GM21360 (cell line): ENCODE measurements at regions not wholly inside any gene's neighbourhood (a gene's known extent, or its start where the extent isn't known, plus 50 kb on each side); places are given as distances from the start of the nearest gene placed in this dataset.

Experiments
- ATAC-seq: cut with Tn5 transposase; IDR thresholded peaks from one replicate; pipeline ENCODE4 v1.9.1; 2021; ENCODE audit warnings: mild to moderate bottlenecking, moderate library complexity; ENCODE audit not compliant: unreplicated experiment

DNA sequence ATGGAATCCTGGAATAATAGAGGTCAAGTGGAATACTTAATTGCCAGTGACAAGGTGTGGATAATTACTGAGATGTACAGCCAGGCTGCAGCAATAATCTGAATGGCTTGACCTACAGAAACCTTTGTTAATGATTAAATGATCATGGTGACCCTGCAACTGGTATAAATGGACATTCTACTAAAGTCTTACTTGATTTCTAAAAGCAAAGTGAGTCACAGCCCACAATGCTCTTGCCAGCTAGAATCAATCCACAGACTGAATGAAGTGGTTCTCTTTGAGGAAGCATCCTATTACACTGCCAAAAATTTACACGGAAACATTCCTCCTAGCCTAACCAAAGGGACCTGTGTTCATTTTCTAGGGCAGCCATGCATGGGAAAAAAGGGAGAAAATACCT lies 518.5 kb downstream of the SOX5 start:
- no peak for ATAC-seq

DNA sequence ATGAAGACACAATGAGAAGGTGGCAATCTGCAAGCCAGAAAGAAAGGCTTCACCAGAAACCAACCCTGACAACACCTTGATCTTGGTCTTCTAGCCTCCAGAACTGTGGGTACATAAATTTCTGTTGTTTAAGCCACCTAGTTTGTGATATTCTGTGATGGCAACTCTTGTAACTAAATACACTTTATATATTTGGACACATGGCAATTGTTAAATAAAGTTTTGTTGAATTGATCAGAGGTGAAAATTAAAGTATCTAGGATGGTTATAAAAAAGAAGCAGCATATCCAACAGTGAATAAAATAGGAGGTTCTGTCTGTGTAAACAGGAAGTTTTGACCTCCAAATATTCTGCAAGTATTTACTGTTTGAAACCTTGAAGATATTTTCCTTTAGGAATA lies 516.3 kb downstream of the SOX5 start:
- no peak for ATAC-seq

DNA sequence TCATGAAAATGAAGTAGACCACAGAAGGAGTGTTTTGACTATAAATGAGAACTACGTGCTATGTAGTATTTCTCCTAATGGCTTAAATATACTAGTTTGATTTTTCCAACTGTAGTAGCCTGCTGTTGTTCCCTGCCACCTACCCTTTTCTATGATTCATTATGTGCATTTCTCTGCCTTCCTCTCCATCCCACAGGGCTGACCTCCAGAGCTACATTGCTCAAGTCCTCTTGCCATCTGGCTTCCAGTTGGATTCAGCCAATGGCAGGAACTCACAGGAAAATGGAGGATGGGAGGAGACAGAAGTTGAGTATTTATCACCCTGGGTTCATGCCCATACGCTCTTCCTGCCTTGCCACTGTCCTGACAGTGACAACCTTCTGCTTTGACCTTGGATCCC lies 515.3 kb downstream of the SOX5 start:
- ATAC-seq, result no peak

DNA sequence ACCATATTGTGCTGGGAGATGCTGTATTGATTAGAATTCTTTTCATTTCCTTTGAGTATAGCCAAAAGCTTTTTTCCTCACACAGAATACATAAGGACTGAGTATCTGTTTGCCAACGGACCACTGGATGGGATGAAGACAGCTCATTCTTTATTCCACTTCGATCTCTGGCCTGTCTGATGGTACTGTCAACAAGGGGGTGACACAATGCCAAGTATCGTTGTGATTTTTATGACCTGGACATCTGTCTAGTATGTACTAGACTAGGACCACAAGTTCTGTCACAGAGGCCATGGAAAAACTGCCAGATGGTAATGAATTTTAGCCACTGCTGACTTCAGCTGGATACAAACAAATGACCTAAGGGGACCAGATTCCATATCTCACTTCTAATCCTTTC lies 502.7 kb downstream of the SOX5 start:
- ATAC-seq, result no peak

DNA sequence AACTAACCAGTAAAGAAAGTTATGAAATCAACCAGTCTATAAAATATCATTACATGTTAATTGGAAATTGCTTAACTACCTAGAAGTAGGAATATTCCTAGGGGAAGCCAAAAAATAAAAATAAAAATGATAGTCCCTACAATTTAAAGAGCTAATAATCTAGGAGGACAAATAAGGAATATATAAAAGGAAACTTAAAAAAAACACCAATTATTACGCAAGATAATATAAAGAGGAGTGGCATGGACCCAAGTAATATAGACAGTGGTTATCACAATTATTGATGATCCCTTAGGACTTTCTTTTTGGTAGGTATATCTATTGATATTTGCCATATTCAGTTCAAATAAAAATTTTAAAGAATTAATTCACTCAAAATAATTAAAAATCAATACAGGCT lies 498.7 kb downstream of the SOX5 start:
- ATAC-seq, result no peak

DNA sequence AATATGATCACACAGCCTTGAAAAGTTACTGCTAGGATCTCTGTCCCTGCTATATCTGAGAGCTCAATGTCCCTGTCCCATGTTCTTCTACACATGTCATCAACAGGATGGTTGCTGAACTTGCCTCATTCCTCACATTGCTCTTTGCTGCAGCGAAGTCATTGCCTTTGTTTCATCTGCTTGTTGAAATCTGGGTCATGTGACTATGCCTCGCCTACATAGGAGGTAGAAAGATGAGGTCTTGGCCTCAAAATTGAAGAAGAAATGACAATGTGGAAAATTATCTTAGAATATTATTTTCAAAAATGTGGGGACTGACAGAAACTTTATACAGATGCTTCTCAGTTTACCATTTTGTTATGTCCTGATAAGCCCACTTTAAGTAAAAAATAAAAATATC lies 494.2 kb downstream of the SOX5 start:
- ATAC-seq, result no peak

DNA sequence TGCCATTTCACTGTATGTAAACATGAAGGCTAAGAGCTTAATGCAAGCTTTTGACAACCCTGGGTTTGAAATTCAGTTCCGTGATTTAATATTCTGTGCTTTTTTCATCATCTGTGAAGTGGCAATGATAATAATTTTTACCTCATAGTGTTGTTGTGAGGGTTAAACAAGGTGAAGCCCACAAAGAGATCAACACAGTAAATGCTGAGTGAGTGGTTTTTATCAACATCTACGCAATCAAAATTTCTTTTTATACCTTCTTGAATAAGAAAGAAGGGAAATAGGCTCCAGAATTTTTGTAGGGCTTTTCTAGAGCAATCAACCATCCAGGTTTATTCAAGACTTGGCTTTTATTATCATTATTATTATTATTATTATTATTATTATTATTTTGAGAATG lies 490.8 kb downstream of the SOX5 start:
- ATAC-seq, result no peak

DNA sequence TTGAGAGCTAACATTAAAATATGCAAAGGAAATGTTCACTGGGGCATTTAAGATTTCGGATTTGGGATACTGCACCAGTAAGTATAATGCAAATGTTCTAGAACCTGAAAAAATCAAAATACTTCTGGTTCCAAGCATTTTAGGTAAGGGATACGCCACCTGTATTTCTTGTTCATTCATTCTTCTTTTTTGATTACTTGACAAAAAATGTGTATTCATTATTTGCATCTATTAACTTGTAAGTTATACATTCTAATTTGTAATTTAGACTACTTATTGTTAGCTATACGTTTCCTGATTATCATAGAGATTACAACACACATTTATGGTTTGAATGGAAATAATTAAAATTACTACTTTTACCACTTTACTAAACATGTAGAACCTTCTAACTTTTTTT lies 486.9 kb downstream of the SOX5 start:
- no peak for ATAC-seq

DNA sequence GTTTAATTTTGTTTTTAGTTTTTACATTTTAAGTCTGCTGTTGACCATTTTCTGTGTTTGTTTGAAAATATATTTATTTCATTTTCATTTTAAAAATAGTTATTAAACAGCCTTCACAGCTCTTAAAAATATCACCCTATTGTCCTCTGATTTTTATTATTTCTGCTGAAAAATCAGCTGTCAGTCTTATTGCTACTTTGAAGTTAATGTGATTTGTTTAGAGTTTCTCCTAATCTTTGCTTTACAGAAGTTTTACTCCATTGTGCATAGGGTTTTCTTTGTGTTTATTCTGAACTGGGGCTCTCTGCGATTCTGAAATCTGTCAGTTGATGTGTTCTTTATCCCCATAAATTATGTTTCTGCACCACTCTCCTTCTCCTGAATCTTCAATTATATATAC lies 486.3 kb downstream of the SOX5 start:
- ATAC-seq, result no peak

DNA sequence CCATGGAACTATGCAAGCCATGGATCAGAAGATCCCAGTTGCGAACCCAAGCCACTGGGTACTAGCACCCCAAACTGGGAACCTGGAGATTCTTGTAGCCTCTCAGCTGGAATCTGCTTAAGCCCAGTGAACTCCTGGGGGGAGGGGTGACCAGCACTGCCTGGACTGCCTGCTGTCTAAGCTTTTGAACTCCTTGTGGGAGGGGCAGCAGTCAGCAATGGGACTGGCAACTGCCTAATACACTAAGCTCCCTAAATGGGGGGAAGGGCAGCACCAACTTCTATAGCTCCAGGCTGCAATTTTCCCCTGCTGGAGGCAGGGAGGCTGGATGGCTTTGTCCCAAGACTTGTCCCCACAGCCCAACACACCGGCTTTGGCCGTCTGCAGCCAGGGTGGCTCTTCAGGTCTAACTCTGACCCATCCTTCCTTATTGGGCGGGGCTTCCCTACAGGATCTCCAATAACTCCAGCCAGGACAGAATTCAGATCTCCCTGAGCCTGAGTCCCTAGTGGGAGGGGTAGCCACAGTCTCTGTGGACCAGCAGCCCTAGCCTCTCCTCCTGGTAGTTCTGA lies 485.1 kb downstream of the SOX5 start:
- no peak for ATAC-seq

DNA sequence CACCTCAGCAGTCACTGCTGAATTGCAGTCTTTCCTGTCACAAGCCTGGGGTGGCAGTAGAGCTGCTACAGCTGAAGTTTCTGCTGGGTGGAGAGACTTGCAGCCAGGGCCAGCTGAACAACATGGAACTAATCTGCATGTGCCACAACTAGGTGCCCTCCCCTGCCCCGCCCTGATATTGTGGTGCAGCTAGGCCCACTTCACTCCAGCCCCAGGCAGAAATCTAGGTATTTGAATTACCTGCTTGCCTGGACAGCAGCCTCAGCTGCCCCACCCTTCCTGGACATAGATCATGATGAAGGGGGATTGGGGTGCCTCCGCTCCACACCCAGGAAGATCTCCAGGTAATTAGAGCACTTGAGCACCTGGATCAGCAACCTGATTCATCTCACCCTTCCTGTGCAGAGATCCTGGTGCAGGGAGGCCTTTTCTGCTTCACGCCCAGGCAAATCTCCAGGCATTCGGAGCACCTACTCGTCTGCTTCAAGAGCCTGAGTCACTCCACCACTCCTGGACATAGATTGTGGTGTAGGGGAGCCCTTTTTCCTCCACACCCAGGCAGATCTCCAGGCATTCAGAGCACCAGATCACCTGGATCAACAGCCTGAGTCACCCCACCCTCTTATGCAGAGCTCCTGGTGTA lies 477.0 kb downstream of the SOX5 start:
- no peak for ATAC-seq

DNA sequence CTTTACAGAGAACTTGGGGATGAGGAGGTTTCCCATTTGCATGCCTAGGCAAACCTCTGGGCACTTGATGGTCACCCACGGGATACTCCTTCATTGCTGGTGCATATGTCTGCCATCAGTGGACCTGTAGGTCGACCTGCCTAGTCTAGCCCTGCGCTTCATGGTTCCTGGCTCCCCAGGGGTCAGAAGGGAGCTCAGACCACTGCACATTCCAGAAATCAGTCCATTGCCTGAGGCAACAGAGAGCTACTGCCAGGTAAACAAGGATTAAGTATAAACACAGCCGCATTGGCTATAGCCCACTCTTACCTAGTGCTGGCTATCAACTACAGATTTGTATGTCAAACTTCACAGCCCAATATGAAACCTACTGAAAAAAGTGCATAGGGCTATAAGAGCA lies 476.4 kb downstream of the SOX5 start:
- no peak for ATAC-seq

DNA sequence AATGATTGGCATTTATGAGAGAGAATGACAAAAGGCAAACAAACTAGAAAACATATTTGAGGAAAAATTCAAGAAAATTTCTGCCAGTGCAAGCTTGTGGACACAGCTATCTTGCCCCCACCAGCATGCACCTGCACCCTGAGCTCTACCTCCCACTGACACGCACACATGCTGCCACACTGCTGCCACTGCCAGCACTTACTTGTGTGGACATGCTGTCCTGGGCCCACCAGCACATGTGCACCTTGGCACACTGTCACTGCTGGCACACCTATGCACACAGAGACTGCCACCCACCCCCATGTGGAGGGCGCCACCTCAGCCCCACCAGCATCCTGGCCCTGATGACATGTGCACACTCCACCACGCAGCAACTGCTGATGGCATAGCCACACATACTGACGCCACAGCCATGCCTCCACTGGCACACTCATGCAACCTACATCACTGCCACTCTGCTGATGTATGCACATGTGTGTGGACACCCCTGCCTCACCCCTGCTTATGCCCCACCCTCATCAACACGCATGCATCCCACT lies 475.0 kb downstream of the SOX5 start:
- ATAC-seq, result no peak
